ENCODE measurements at regions not wholly inside any gene's neighbourhood (a gene's known extent, or its start where the extent isn't known, plus 50 kb on each side); places are given as distances from the start of the nearest gene placed in this dataset.

GRCh38 chr5:173495225-173495904 is 121.1 kb downstream of the BOD1 start (continued):
- TF ChIP-seq HDAC6 (IDR thresholded peaks at IDR 0.05; ENCODE audit: low read depth, low read length) (no peak), SP2 (IDR thresholded peaks at IDR 0.05; ENCODE audit: low read length) (no peak), PHF8 (conservative IDR thresholded peaks at IDR 0.05; ENCODE audit: low read depth, low read length) (no peak), BACH1 (IDR thresholded peaks at IDR 0.05; ENCODE audit: low read length) (no peak), EP300 (IDR thresholded peaks at IDR 0.05; ENCODE audit: borderline replicate concordance in 1 of 2, low read depth in 2 of 2, low read length in 2 of 2) (no peak), CREB1 (IDR thresholded peaks at IDR 0.05) (no peak), TAF1 (IDR thresholded peaks at IDR 0.05; ENCODE audit: low read depth, low read length) (no peak), ZNF274 (IDR thresholded peaks at IDR 0.05; ENCODE audit: borderline replicate concordance, extremely low read depth, low read length) (no peak)

All from H1 (cell line).